ENCODE measurements at regions not wholly inside any gene's neighbourhood (a gene's known extent, or its start where the extent isn't known, plus 50 kb on each side); places are given as distances from the start of the nearest gene placed in this dataset.

- TF ChIP-seq RNF2 (IDR thresholded peaks at IDR 0.05; ENCODE audit: borderline replicate concordance, low read depth, low read length, missing control alignments, poor library complexity, severe bottlenecking) = no peak
- TF ChIP-seq POLR2AphosphoS5 (IDR thresholded peaks at IDR 0.05; ENCODE audit: low read depth, low read length) = no peak
- TF ChIP-seq JUN (IDR thresholded peaks at IDR 0.05; ENCODE audit: low read depth, low read length) = no peak
- TF ChIP-seq POLR2A (IDR thresholded peaks at IDR 0.05; ENCODE audit: control extremely low read depth in 1 of 2, low read depth in 2 of 2, low read length in 2 of 2) = no peak
- no peak for TF ChIP-seq E2F6 (IDR thresholded peaks at IDR 0.05)
- no peak for TF ChIP-seq SP4 (IDR thresholded peaks at IDR 0.05; ENCODE audit: low read length)
- TF ChIP-seq KDM1A (IDR thresholded peaks at IDR 0.05; ENCODE audit: borderline replicate concordance, low read length) = no peak
These were observed 97.3 kb upstream of the CPM start (continued) for GRCh38 chr12:69030321-69030720.
